ENCODE measurements at regions not wholly inside any gene's neighbourhood (a gene's known extent, or its start where the extent isn't known, plus 50 kb on each side); places are given as distances from the start of the nearest gene placed in this dataset.

- intact Hi-C loops (cut with DNase I): no loop called here
- 85 to 90% methylated on average over 8 of the region's 8 CpGs for WGBS, 2 donors
- ATAC-seq (no peak), DNase-seq (no peak)
- no peak overlapping the region for H3K27ac ChIP-seq
- no peaks in the 10 kb centered on the region for H3K36me3 ChIP-seq
- peaks cover 0 to 7% (median 0%) of the 10 kb centered on the region in 9 donors for H3K4me1 ChIP-seq
- TF ChIP-seq CTCF (IDR thresholded peaks at IDR 0.05): no peak
- no peak overlapping the region for H3K4me3 ChIP-seq
- no peaks in the 10 kb centered on the region for H3K27me3 ChIP-seq
- no peaks in the 10 kb centered on the region for H3K9me3 ChIP-seq
Observed at GRCh38 chr9:99622679-99623078, 199.0 kb upstream of the NR4A3 start.

- no peak for TF ChIP-seq CTCF (IDR thresholded peaks at IDR 0.05)
- no peak overlapping the region for H3K27ac ChIP-seq
- 89 to 91% methylated on average over 3 of the region's 3 CpGs for WGBS, 2 donors
Observed at GRCh38 chr9:99623780-99624364, 197.8 kb upstream of the NR4A3 start.

GRCh38 chr9:99624499-99625233 lies 197.0 kb upstream of the NR4A3 start:
- Histone ChIP-seq H3K27me3 (no peaks in the 10 kb centered on the region), H3K4me3 (no peak overlapping the region), H3K4me1 (peaks cover 0 to 7% (median 0%) of the 10 kb centered on the region in 9 donors), H3K36me3 (no peaks in the 10 kb centered on the region), H3K27ac (no peak overlapping the region), H3K9me3 (no peaks in the 10 kb centered on the region)
- intact Hi-C loops (cut with DNase I): loop anchor here in 1 of 10 donors (5.0 kb wide), 1 partner anchor 1693 kb away; no protein-coding TSS in a partner anchor
- TF ChIP-seq CTCF (IDR thresholded peaks at IDR 0.05): no peak
- no peak for ATAC-seq
- DNase-seq: no peak
- WGBS, 2 donors: 94 to 97% methylated on average over 5 of the region's 5 CpGs

More at GRCh38 chr9:99623780-99624364, 197.8 kb upstream of the NR4A3 start:
- no peak for ATAC-seq
- H3K4me1 ChIP-seq: peaks cover 0 to 7% (median 0%) of the 10 kb centered on the region in 9 donors
- no peak for DNase-seq
- no peaks in the 10 kb centered on the region for H3K27me3 ChIP-seq
- H3K4me3 ChIP-seq: no peak overlapping the region
- H3K9me3 ChIP-seq: no peaks in the 10 kb centered on the region
- H3K36me3 ChIP-seq: no peaks in the 10 kb centered on the region
- intact Hi-C loops (cut with DNase I): no loop called here

- Histone ChIP-seq H3K4me3 (no peak overlapping the region), H3K36me3 (no peaks in the 10 kb centered on the region), H3K9me3 (no peaks in the 10 kb centered on the region), H3K4me1 (no peaks in the 10 kb centered on the region), H3K27ac (no peak overlapping the region), H3K27me3 (no peaks in the 10 kb centered on the region)
- DNase-seq (no peak), ATAC-seq (no peak)
- no peak for TF ChIP-seq CTCF (IDR thresholded peaks at IDR 0.05)
- intact Hi-C loops (cut with DNase I): loop anchor here in 1 of 10 donors (5.0 kb wide), 1 partner anchor 1691 kb away; no protein-coding TSS in a partner anchor
Observed at GRCh38 chr9:99626426-99626825, 195.3 kb upstream of the NR4A3 start.
